HepG2 (cell line): ENCODE measurements at regions not wholly inside any gene's neighbourhood (a gene's known extent, or its start where the extent isn't known, plus 50 kb on each side); places are given as distances from the start of the nearest gene placed in this dataset.

ENCODE experiments used
- ATAC-seq: fragments of 200-7000 bp; cut with Tn5 transposase; 3 replicates; pipeline ENCODE4 v1.9.1; 2020; ENCODE audit warnings: mild to moderate bottlenecking, moderate library complexity
- BruUV-seq: library from RNA; stranded (reverse); fragments of 400-500 nt; replicated peaks from 2 replicates; lab custom pipeline; 2021; lab: Mats Ljungman, UMichigan
- CTCF ChIA-PET: fragments of 300-600 bp; formaldehyde crosslinking; extraction: SDS; loops from one replicate; lab custom pipeline; 2021; ENCODE audit warnings: low total read pairs, inconsistent platforms, low intra/inter-chr PET ratio; lab: Yijun Ruan, JAX
- POLR2A ChIA-PET: fragments of 350-600 bp; sonication (Branson Sonifier 250); formaldehyde crosslinking; loops from one replicate; lab custom pipeline; 2020; ENCODE audit warnings: antibody characterized with exemption, inconsistent platforms; lab: Yijun Ruan, JAX
- DNase-seq: peaks from one replicate; pipeline ENCODE4 v3.0.0-alpha.2; 2015; ENCODE audit warnings: low spot score
- FAIRE-seq: peaks from 3 replicates; lab custom pipeline; 2011; peaks lifted over from hg19 to GRCh38; lab: Jason Lieb, UNC
- H2AFZ ChIP-seq: one replicate; pipeline ENCODE4 v1.6.1; 2011; ENCODE audit warnings: low read length, inconsistent platforms
- H3K27ac ChIP-seq: fragments of 300-600 bp; 3 replicates; pipeline ENCODE4 v1.8.0; 2011; ENCODE audit warnings: mixed run types, mild to moderate bottlenecking, mixed read lengths, low read length, inconsistent platforms; ENCODE audit not compliant: insufficient read depth; ENCODE audit errors: extremely low read length
- H3K27me3 ChIP-seq, 2 experiments: fragments of 200-600 bp in 1 of 2; 2 replicates in 1 of 2; 3 replicates in 1 of 2; pipeline versions ENCODE4 v1.6.0 to v1.8.0; 2011; ENCODE audit warnings: low read length in 2 of 2, mild to moderate bottlenecking in 2 of 2, moderate library complexity in 2 of 2, inconsistent platforms in 1 of 2; ENCODE audit not compliant: insufficient read depth in 2 of 2, control insufficient read depth in 1 of 2
- H3K36me3 ChIP-seq, 2 experiments: fragments of 200-600 bp in 1 of 2; replicated peaks in 1 of 2; 2 replicates in 1 of 2; 3 replicates in 1 of 2; pipeline versions ENCODE4 v1.5.1 to v1.8.0; 2011; ENCODE audit warnings: low read length in 2 of 2, inconsistent platforms in 1 of 2; ENCODE audit not compliant: insufficient read depth in 2 of 2, control insufficient read depth in 1 of 2
- H3K4me1 ChIP-seq: 2 replicates; pipeline ENCODE4 v1.5.1; 2012; ENCODE audit warnings: low read length, inconsistent platforms; ENCODE audit not compliant: insufficient read depth
- H3K4me2 ChIP-seq: 2 replicates; pipeline ENCODE4 v1.6.0; 2011; ENCODE audit warnings: low read depth, low read length, inconsistent platforms
- H3K4me3 ChIP-seq, 3 experiments: fragments of 200-600 bp in 1 of 3; sonication (generic), shearing (Covaris generic) in 1 of 3; replicated peaks in 1 of 3; 2 replicates each; pipeline ENCODE4 v1.5.1; 2011 to 2016; ENCODE audit warnings: low read length in 3 of 3, inconsistent platforms in 2 of 3, low read depth in 2 of 3, mild to moderate bottlenecking in 2 of 3, control low read depth in 1 of 3, mixed read lengths in 1 of 3; ENCODE audit not compliant: insufficient read depth in 1 of 3
- H3K79me2 ChIP-seq: one replicate; pipeline ENCODE4 v1.6.1; 2011; ENCODE audit warnings: low read length, inconsistent platforms; ENCODE audit not compliant: insufficient read depth
- H3K9ac ChIP-seq: 2 replicates; pipeline ENCODE4 v1.6.0; 2011; ENCODE audit warnings: mild to moderate bottlenecking, low read depth, low read length, inconsistent platforms; ENCODE audit not compliant: insufficient read depth
- H3K9me3 ChIP-seq: 2 replicates; pipeline ENCODE4 v1.5.1; 2012; ENCODE audit warnings: mild to moderate bottlenecking, low read length
- H4K20me1 ChIP-seq: 2 replicates; pipeline ENCODE4 v1.6.0; 2011; ENCODE audit warnings: inconsistent platforms, mild to moderate bottlenecking, low read length, moderate library complexity; ENCODE audit not compliant: insufficient read depth
- CREB1 ChIP-seq, 2 experiments: fragments of 450-650 bp in 1 of 2; IDR thresholded peaks; 2 replicates each; pipeline ENCODE4 v1.6.1; 2016 to 2017; ENCODE audit warnings: control low read depth in 1 of 2, mild to moderate bottlenecking in 1 of 2, missing compliant biosample characterization in 1 of 2, missing genetic modification characterization in 1 of 2
- PTBP1 ChIP-seq: fragments of 200-400 bp; formaldehyde crosslinking; IDR thresholded peaks from 2 replicates; pipeline ENCODE4 v1.6.1; 2018; ENCODE audit warnings: low read length, low read depth; ENCODE audit not compliant: poor library complexity, severe bottlenecking
- RFXANK ChIP-seq: IDR thresholded peaks from 2 replicates; pipeline ENCODE4 v1.6.1; 2016
- SOX13 ChIP-seq, 3 experiments: fragments of 450-650 bp in 1 of 3; sonication (generic) in 1 of 3; formaldehyde crosslinking in 1 of 3; IDR thresholded peaks in 2 of 3; conservative IDR thresholded peaks in 1 of 3; 2 replicates each; pipeline versions ENCODE4 v1.5.0 to v1.6.1; 2016 to 2020; ENCODE audit warnings: antibody characterized with exemption in 1 of 3, mild to moderate bottlenecking in 1 of 3, missing compliant biosample characterization in 1 of 3, missing genetic modification reagents in 1 of 3, moderate library complexity in 1 of 3
- SYNCRIP ChIP-seq: fragments of 200-400 bp; formaldehyde crosslinking; IDR thresholded peaks from 2 replicates; pipeline ENCODE4 v1.6.1; 2018; ENCODE audit warnings: mild to moderate bottlenecking, low read depth, low read length; ENCODE audit not compliant: insufficient read depth
- WGBS: methylation state at CpG from one replicate; pipeline ENCODE4 v1.1.6; 2017; ENCODE audit warnings: low lambda C conversion rate; 5-methylcytosine and 5-hydroxymethylcytosine counted together
- in situ Hi-C: cut with HindIII; loops from 2 replicates; pipeline ENCODE4 v1.10.0; 2017; ENCODE audit warnings: low pct_unique_long_range_greater_than_20kb; ENCODE audit not compliant: extremely low pct_ligation_motif_present
- intact Hi-C: fragments of 100-400 bp; cut with micrococcal nuclease; formaldehyde crosslinking; loops from one replicate; pipeline ENCODE4 v1.10.0; 2022; ENCODE audit not compliant: unreplicated experiment
- TF ChIP-seq, protein P1 (sequence below): IDR thresholded peaks from 2 replicates; pipeline ENCODE4 v1.6.1; 2016; ENCODE audit warnings: mild to moderate bottlenecking, missing biosample characterization, missing genetic modification reagents
- TF ChIP-seq, protein P2 (sequence below): sonication (generic); formaldehyde crosslinking; IDR thresholded peaks from 2 replicates; pipeline ENCODE4; 2020; ENCODE audit warnings: missing genetic modification reagents, mild to moderate bottlenecking, borderline replicate concordance
- TF ChIP-seq, protein P3 (sequence below): sonication (generic); formaldehyde crosslinking; IDR thresholded peaks from 2 replicates; pipeline ENCODE4 v1.8.1; 2022; ENCODE audit warnings: low read depth, mild to moderate bottlenecking, missing genetic modification reagents
- TF ChIP-seq, protein P4 (sequence below): sonication (generic); formaldehyde crosslinking; IDR thresholded peaks from 2 replicates; pipeline ENCODE4 v1.4.0; 2020; ENCODE audit warnings: mild to moderate bottlenecking, missing genetic modification reagents, borderline replicate concordance

DNA sequence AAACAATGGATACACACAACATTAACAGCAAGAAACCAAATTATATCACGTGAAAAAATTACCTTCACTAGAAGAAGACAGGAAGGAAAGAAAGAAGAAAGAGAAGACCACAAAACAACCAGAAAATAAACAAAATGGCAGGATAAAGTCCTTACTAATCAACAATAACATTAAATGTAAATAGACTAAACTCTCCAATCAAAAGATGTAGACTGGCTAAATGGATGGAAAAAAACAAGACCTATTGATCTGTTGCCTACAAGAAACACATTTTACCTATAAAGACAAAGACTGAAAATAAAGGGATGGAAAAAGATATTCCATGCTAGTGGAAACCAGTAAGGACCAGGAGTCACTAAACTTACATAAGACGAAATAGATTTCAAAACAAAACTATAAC lies 167.0 kb upstream of the ZC3H15 start:
- DNase-seq, result no peak
- intact Hi-C loops (no loop called here), in situ Hi-C loops (no loop called here)
- TF ChIP-seq, protein P1, sequence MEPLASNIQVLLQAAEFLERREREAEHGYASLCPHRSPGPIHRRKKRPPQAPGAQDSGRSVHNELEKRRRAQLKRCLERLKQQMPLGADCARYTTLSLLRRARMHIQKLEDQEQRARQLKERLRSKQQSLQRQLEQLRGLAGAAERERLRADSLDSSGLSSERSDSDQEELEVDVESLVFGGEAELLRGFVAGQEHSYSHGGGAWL (CRISPR knock-in tag), result no peak
- TF ChIP-seq, protein P2, sequence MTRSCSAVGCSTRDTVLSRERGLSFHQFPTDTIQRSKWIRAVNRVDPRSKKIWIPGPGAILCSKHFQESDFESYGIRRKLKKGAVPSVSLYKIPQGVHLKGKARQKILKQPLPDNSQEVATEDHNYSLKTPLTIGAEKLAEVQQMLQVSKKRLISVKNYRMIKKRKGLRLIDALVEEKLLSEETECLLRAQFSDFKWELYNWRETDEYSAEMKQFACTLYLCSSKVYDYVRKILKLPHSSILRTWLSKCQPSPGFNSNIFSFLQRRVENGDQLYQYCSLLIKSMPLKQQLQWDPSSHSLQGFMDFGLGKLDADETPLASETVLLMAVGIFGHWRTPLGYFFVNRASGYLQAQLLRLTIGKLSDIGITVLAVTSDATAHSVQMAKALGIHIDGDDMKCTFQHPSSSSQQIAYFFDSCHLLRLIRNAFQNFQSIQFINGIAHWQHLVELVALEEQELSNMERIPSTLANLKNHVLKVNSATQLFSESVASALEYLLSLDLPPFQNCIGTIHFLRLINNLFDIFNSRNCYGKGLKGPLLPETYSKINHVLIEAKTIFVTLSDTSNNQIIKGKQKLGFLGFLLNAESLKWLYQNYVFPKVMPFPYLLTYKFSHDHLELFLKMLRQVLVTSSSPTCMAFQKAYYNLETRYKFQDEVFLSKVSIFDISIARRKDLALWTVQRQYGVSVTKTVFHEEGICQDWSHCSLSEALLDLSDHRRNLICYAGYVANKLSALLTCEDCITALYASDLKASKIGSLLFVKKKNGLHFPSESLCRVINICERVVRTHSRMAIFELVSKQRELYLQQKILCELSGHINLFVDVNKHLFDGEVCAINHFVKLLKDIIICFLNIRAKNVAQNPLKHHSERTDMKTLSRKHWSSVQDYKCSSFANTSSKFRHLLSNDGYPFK (CRISPR knock-in tag), result no peak
- TF ChIP-seq, protein P3, sequence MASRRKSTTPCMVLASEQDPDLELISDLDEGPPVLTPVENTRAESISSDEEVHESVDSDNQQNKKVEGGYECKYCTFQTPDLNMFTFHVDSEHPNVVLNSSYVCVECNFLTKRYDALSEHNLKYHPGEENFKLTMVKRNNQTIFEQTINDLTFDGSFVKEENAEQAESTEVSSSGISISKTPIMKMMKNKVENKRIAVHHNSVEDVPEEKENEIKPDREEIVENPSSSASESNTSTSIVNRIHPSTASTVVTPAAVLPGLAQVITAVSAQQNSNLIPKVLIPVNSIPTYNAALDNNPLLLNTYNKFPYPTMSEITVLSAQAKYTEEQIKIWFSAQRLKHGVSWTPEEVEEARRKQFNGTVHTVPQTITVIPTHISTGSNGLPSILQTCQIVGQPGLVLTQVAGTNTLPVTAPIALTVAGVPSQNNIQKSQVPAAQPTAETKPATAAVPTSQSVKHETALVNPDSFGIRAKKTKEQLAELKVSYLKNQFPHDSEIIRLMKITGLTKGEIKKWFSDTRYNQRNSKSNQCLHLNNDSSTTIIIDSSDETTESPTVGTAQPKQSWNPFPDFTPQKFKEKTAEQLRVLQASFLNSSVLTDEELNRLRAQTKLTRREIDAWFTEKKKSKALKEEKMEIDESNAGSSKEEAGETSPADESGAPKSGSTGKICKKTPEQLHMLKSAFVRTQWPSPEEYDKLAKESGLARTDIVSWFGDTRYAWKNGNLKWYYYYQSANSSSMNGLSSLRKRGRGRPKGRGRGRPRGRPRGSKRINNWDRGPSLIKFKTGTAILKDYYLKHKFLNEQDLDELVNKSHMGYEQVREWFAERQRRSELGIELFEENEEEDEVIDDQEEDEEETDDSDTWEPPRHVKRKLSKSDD (CRISPR knock-in tag), result no peak
- no peak for TF ChIP-seq PTBP1
- no peak for TF ChIP-seq SOX13 (IDR thresholded peaks at IDR 0.05)
- TF ChIP-seq SOX13 (CRISPR knock-in tag; conservative IDR thresholded peaks at IDR 0.05 in 1 of 2, IDR thresholded peaks at IDR 0.05 in 1 of 2), result no peak
- no peak for TF ChIP-seq SYNCRIP
- no peak for TF ChIP-seq CREB1 (IDR thresholded peaks at IDR 0.05)
- no peak for TF ChIP-seq CREB1 (CRISPR knock-in tag; IDR thresholded peaks at IDR 0.05)
- TF ChIP-seq, protein P4, sequence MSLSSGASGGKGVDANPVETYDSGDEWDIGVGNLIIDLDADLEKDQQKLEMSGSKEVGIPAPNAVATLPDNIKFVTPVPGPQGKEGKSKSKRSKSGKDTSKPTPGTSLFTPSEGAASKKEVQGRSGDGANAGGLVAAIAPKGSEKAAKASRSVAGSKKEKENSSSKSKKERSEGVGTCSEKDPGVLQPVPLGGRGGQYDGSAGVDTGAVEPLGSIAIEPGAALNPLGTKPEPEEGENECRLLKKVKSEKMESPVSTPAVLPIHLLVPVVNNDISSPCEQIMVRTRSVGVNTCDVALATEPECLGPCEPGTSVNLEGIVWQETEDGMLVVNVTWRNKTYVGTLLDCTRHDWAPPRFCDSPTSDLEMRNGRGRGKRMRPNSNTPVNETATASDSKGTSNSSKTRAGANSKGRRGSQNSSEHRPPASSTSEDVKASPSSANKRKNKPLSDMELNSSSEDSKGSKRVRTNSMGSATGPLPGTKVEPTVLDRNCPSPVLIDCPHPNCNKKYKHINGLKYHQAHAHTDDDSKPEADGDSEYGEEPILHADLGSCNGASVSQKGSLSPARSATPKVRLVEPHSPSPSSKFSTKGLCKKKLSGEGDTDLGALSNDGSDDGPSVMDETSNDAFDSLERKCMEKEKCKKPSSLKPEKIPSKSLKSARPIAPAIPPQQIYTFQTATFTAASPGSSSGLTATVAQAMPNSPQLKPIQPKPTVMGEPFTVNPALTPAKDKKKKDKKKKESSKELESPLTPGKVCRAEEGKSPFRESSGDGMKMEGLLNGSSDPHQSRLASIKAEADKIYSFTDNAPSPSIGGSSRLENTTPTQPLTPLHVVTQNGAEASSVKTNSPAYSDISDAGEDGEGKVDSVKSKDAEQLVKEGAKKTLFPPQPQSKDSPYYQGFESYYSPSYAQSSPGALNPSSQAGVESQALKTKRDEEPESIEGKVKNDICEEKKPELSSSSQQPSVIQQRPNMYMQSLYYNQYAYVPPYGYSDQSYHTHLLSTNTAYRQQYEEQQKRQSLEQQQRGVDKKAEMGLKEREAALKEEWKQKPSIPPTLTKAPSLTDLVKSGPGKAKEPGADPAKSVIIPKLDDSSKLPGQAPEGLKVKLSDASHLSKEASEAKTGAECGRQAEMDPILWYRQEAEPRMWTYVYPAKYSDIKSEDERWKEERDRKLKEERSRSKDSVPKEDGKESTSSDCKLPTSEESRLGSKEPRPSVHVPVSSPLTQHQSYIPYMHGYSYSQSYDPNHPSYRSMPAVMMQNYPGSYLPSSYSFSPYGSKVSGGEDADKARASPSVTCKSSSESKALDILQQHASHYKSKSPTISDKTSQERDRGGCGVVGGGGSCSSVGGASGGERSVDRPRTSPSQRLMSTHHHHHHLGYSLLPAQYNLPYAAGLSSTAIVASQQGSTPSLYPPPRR (CRISPR knock-in tag), result no peak
- TF ChIP-seq RFXANK, result no peak
- no TSS peak for BruUV-seq
- Histone ChIP-seq H3K79me2 (no peaks in the 10 kb centered on the region), H3K4me3 (no peak overlapping the region), H3K36me3 (no peaks in the 10 kb centered on the region), H3K4me2 (no peak overlapping the region), H3K4me1 (no peaks in the 10 kb centered on the region), H3K9ac (no peak overlapping the region), H4K20me1 (no peaks in the 10 kb centered on the region), H3K27ac (no peak overlapping the region), H2AFZ (no peak overlapping the region), H3K9me3 (peaks cover 13% of the 10 kb centered on the region), H3K27me3 (no peaks in the 10 kb centered on the region)
- WGBS, result 94% methylated on average over 2 of the region's 2 CpGs
- CTCF ChIA-PET, result no interaction called here
- no peak for FAIRE-seq
- POLR2A ChIA-PET, result no interaction called here
- ATAC-seq, result no peak
